HL-60/S4 treated with phorbol 12-myristate 13-acetate at 8.2 ng/mL for 4 days and 3 days (cell line): ENCODE measurements at regions not wholly inside any gene's neighbourhood (a gene's known extent, or its start where the extent isn't known, plus 50 kb on each side); places are given as distances from the start of the nearest gene placed in this dataset.
"Not testable (repeated sequence)": the region's sequence is repeated elsewhere in the genome, so short reads cannot be mapped to it uniquely, and the experiment has no call there.

Experiments
- in situ Hi-C: fragments of 300-500 bp; cut with MboI; formaldehyde crosslinking; loops from 2 replicates; pipeline ENCODE4 v1.15.0; 2022; ENCODE audit warnings: low sequenced_read_pairs

GRCh38 chr4:14152834-14153519 is 525.5 kb upstream of the BOD1L1 start:
- in situ Hi-C loops = no loop called here

- in situ Hi-C loops = no loop called here
Measured at GRCh38 chr4:14155803-14156202, 528.3 kb upstream of the BOD1L1 start.

- in situ Hi-C loops = no loop called here
Measured at GRCh38 chr4:14157262-14157661, 529.7 kb upstream of the BOD1L1 start.

- in situ Hi-C loops = no loop called here
Measured at GRCh38 chr4:14165222-14165920, 537.8 kb upstream of the BOD1L1 start.

- in situ Hi-C loops = no loop called here
Measured at GRCh38 chr4:14167876-14168510, 540.5 kb upstream of the BOD1L1 start.

- in situ Hi-C loops = no loop called here
Measured at GRCh38 chr4:14168919-14169318, 541.4 kb upstream of the BOD1L1 start.

GRCh38 chr4:14169460-14169859 is 541.9 kb upstream of the BOD1L1 start:
- in situ Hi-C loops = no loop called here

- in situ Hi-C loops = not testable (repeated sequence)
Measured at GRCh38 chr4:14169940-14170339, 542.4 kb upstream of the BOD1L1 start.

- in situ Hi-C loops = no loop called here
Measured at GRCh38 chr4:14176613-14177012, 549.1 kb upstream of the BOD1L1 start.

- in situ Hi-C loops = no loop called here
Measured at GRCh38 chr4:14177987-14178386, 550.5 kb upstream of the BOD1L1 start.

- in situ Hi-C loops = no loop called here
Measured at GRCh38 chr4:14178421-14178820, 550.9 kb upstream of the BOD1L1 start.

GRCh38 chr4:14180166-14180565 is 552.6 kb upstream of the BOD1L1 start:
- in situ Hi-C loops = no loop called here

- in situ Hi-C loops = no loop called here
Measured at GRCh38 chr4:14180983-14181601, 553.6 kb upstream of the BOD1L1 start.

- in situ Hi-C loops = no loop called here
Measured at GRCh38 chr4:14182148-14182547, 554.6 kb upstream of the BOD1L1 start.

GRCh38 chr4:14184265-14184664 is 556.7 kb upstream of the BOD1L1 start:
- in situ Hi-C loops = no loop called here

GRCh38 chr4:14184767-14185166 is 557.2 kb upstream of the BOD1L1 start:
- in situ Hi-C loops = no loop called here

- in situ Hi-C loops = no loop called here
Measured at GRCh38 chr4:14188214-14188613, 560.7 kb upstream of the BOD1L1 start.

- in situ Hi-C loops = no loop called here
Measured at GRCh38 chr4:14193601-14194000, 566.1 kb upstream of the BOD1L1 start.

GRCh38 chr4:14196131-14196530 is 568.6 kb upstream of the BOD1L1 start:
- in situ Hi-C loops = no loop called here

GRCh38 chr4:14215116-14215770 is 587.7 kb upstream of the BOD1L1 start:
- in situ Hi-C loops = no loop called here

GRCh38 chr4:14217401-14217800 is 589.9 kb upstream of the BOD1L1 start:
- in situ Hi-C loops = no loop called here
